ENCODE measurements at regions not wholly inside any gene's neighbourhood (a gene's known extent, or its start where the extent isn't known, plus 50 kb on each side); places are given as distances from the start of the nearest gene placed in this dataset.

- Mint-ChIP-seq H3K4me1 (no peaks in the 10 kb centered on the region), H3K27me3 (no peaks in the 10 kb centered on the region), H3K4me3 (no peak overlapping the region), H3K9me3 (peaks cover 0 to 10% (median 2%) of the 10 kb centered on the region in 7 donors), H3K27ac (no peak overlapping the region), H3K36me3 (no peaks in the 10 kb centered on the region)
- ATAC-seq (ENCODE audit: low read depth in 2 of 2) (no peak), DNase-seq (no peak)
Observed at GRCh38 chr14:27409944-27410343, 812.1 kb upstream of the NOVA1 start.

GRCh38 chr14:27410981-27411380, 813.1 kb upstream of the NOVA1 start:
- peaks cover 0 to 10% (median 2%) of the 10 kb centered on the region in 7 donors for H3K9me3 Mint-ChIP-seq
- H3K27ac Mint-ChIP-seq: no peak overlapping the region
- no peaks in the 10 kb centered on the region for H3K36me3 Mint-ChIP-seq
- no peak for DNase-seq
- H3K4me1 Mint-ChIP-seq: no peaks in the 10 kb centered on the region
- no peak for ATAC-seq (ENCODE audit: low read depth in 2 of 2)
- no peak overlapping the region for H3K4me3 Mint-ChIP-seq
- H3K27me3 Mint-ChIP-seq: no peaks in the 10 kb centered on the region

- ATAC-seq (ENCODE audit: low read depth in 2 of 2): no peak
- Mint-ChIP-seq H3K36me3 (no peaks in the 10 kb centered on the region), H3K27ac (no peak overlapping the region), H3K4me3 (no peak overlapping the region), H3K9me3 (peaks cover 0 to 11% (median 2%) of the 10 kb centered on the region in 7 donors), H3K27me3 (no peaks in the 10 kb centered on the region), H3K4me1 (no peaks in the 10 kb centered on the region)
- DNase-seq: no peak
Observed at GRCh38 chr14:27427796-27428195, 830.0 kb upstream of the NOVA1 start.

- H3K36me3 Mint-ChIP-seq: no peaks in the 10 kb centered on the region
- H3K27ac Mint-ChIP-seq: no peak overlapping the region
- H3K27me3 Mint-ChIP-seq: no peaks in the 10 kb centered on the region
- no peak for DNase-seq
- no peak for ATAC-seq (ENCODE audit: low read depth in 2 of 2)
- H3K4me3 Mint-ChIP-seq: no peak overlapping the region
- H3K9me3 Mint-ChIP-seq: peaks cover 0 to 3% (median 0%) of the 10 kb centered on the region in 7 donors
- no peaks in the 10 kb centered on the region for H3K4me1 Mint-ChIP-seq
Observed at GRCh38 chr14:27435923-27436670, 838.3 kb upstream of the NOVA1 start.

GRCh38 chr14:27484633-27485032, 886.8 kb upstream of the NOVA1 start:
- H3K4me1 Mint-ChIP-seq: no peaks in the 10 kb centered on the region
- H3K27me3 Mint-ChIP-seq: no peaks in the 10 kb centered on the region
- no peak overlapping the region for H3K27ac Mint-ChIP-seq
- no peaks in the 10 kb centered on the region for H3K36me3 Mint-ChIP-seq
- no peak overlapping the region for H3K4me3 Mint-ChIP-seq
- H3K9me3 Mint-ChIP-seq: peaks cover 0 to 8% (median 0%) of the 10 kb centered on the region in 7 donors
- ATAC-seq (ENCODE audit: low read depth in 2 of 2): no peak
- no peak for DNase-seq

- peaks cover 0 to 8% (median 0%) of the 10 kb centered on the region in 7 donors for H3K9me3 Mint-ChIP-seq
Observed at GRCh38 chr14:27485193-27485592, 887.4 kb upstream of the NOVA1 start.

GRCh38 chr14:27506272-27506671, 908.4 kb upstream of the NOVA1 start:
- Mint-ChIP-seq H3K4me1 (no peaks in the 10 kb centered on the region), H3K9me3 (peaks cover 0 to 25% (median 13%) of the 10 kb centered on the region in 7 donors), H3K4me3 (no peak overlapping the region), H3K36me3 (peaks cover 0 to 3% of the 10 kb centered on the region in 2 donors), H3K27ac (no peak overlapping the region), H3K27me3 (no peaks in the 10 kb centered on the region)
- no peak for ATAC-seq (ENCODE audit: low read depth in 2 of 2)
- DNase-seq: no peak

More at GRCh38 chr14:27485193-27485592, 887.4 kb upstream of the NOVA1 start:
- no peak for ATAC-seq (ENCODE audit: low read depth in 2 of 2)
- no peak for DNase-seq
- Mint-ChIP-seq H3K27ac (no peak overlapping the region), H3K4me1 (no peaks in the 10 kb centered on the region), H3K4me3 (no peak overlapping the region), H3K36me3 (no peaks in the 10 kb centered on the region), H3K27me3 (no peaks in the 10 kb centered on the region)

GRCh38 chr14:27528328-27528727, 930.5 kb upstream of the NOVA1 start:
- ATAC-seq (ENCODE audit: low read depth in 2 of 2): no peak
- Mint-ChIP-seq H3K4me3 (no peak overlapping the region), H3K9me3 (peaks cover 0 to 30% (median 7%) of the 10 kb centered on the region in 7 donors), H3K4me1 (no peaks in the 10 kb centered on the region), H3K27me3 (no peaks in the 10 kb centered on the region), H3K36me3 (no peaks in the 10 kb centered on the region), H3K27ac (no peak overlapping the region)
- DNase-seq: no peak

- Mint-ChIP-seq H3K4me1 (no peaks in the 10 kb centered on the region), H3K36me3 (no peaks in the 10 kb centered on the region), H3K9me3 (peaks cover 0 to 13% (median 6%) of the 10 kb centered on the region in 7 donors), H3K4me3 (no peak overlapping the region), H3K27me3 (no peaks in the 10 kb centered on the region), H3K27ac (no peak overlapping the region)
- ATAC-seq (ENCODE audit: low read depth in 2 of 2): no peak
- DNase-seq: no peak
Observed at GRCh38 chr14:27536748-27537147, 938.9 kb upstream of the NOVA1 start.

GRCh38 chr14:27546111-27546510, 948.3 kb upstream of the NOVA1 start:
- Mint-ChIP-seq H3K9me3 (peaks cover 0 to 19% (median 7%) of the 10 kb centered on the region in 7 donors), H3K4me1 (no peaks in the 10 kb centered on the region), H3K27ac (no peak overlapping the region), H3K36me3 (no peaks in the 10 kb centered on the region), H3K4me3 (no peak overlapping the region), H3K27me3 (no peaks in the 10 kb centered on the region)
- DNase-seq (no peak), ATAC-seq (ENCODE audit: low read depth in 2 of 2) (no peak)

GRCh38 chr14:27553790-27554189, 956.0 kb upstream of the NOVA1 start:
- Mint-ChIP-seq H3K4me1 (no peaks in the 10 kb centered on the region), H3K4me3 (no peak overlapping the region), H3K9me3 (peaks cover 0 to 4% (median 0%) of the 10 kb centered on the region in 7 donors), H3K27ac (no peak overlapping the region), H3K27me3 (no peaks in the 10 kb centered on the region), H3K36me3 (no peaks in the 10 kb centered on the region)
- ATAC-seq (ENCODE audit: low read depth in 2 of 2): no peak
- DNase-seq: no peak

GRCh38 chr14:27557445-27557844, 959.6 kb upstream of the NOVA1 start:
- Mint-ChIP-seq H3K4me1 (no peaks in the 10 kb centered on the region), H3K9me3 (no peaks in the 10 kb centered on the region), H3K27ac (no peak overlapping the region), H3K36me3 (no peaks in the 10 kb centered on the region), H3K27me3 (no peaks in the 10 kb centered on the region), H3K4me3 (no peak overlapping the region)
- ATAC-seq (ENCODE audit: low read depth in 2 of 2) (no peak), DNase-seq (no peak)

- Mint-ChIP-seq H3K4me3 (no peak overlapping the region), H3K27ac (no peak overlapping the region), H3K9me3 (peaks cover 0 to 9% (median 0%) of the 10 kb centered on the region in 7 donors), H3K27me3 (no peaks in the 10 kb centered on the region), H3K4me1 (no peaks in the 10 kb centered on the region), H3K36me3 (no peaks in the 10 kb centered on the region)
- DNase-seq (no peak), ATAC-seq (ENCODE audit: low read depth in 2 of 2) (no peak)
Observed at GRCh38 chr14:27559848-27560247, 962.0 kb upstream of the NOVA1 start.

- DNase-seq: no peak
- H3K27me3 Mint-ChIP-seq: no peaks in the 10 kb centered on the region
- no peaks in the 10 kb centered on the region for H3K4me1 Mint-ChIP-seq
- no peaks in the 10 kb centered on the region for H3K36me3 Mint-ChIP-seq
- H3K27ac Mint-ChIP-seq: no peak overlapping the region
- no peak for ATAC-seq (ENCODE audit: low read depth in 2 of 2)
- H3K4me3 Mint-ChIP-seq: no peak overlapping the region
- peaks cover 0 to 9% (median 0%) of the 10 kb centered on the region in 7 donors for H3K9me3 Mint-ChIP-seq
Observed at GRCh38 chr14:27566843-27567382, 969.1 kb upstream of the NOVA1 start.

Data from naive B cell (primary cell).